HG03378 (cell line): ENCODE measurements at regions not wholly inside any gene's neighbourhood (a gene's known extent, or its start where the extent isn't known, plus 50 kb on each side); places are given as distances from the start of the nearest gene placed in this dataset.

Experiments
- ATAC-seq: cut with Tn5 transposase; IDR thresholded peaks from one replicate; pipeline ENCODE4 v1.9.1; 2021; ENCODE audit warnings: mild to moderate bottlenecking, moderate library complexity; ENCODE audit not compliant: unreplicated experiment

- ATAC-seq, result peak; percentile 91
Measured at GRCh38 chr10:25113191-25114035, 61.4 kb upstream of the GPR158 start.

GRCh38 chr10:25114036-25114411, 60.8 kb upstream of the GPR158 start:
- ATAC-seq, result no peak

DNA sequence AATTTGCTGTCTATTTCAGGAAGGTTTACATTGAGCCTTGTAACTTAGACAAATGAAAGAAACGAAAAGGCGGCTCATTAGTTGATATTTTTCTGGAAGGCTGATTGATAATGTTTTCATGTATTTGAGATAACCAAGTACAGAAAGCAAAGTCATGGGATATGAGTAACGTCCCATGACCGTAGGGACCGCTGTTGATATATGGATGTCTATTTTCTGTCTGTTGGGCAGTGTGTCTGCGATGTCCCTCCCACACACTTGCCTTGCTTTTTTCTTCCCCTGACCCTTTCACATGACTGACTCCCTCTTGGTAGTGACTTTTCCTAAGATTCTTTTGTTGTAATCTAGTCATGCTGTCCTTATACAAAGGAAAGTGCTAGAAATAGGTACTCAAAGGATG, 57.0 kb upstream of the GPR158 start:
- no peak for ATAC-seq

DNA sequence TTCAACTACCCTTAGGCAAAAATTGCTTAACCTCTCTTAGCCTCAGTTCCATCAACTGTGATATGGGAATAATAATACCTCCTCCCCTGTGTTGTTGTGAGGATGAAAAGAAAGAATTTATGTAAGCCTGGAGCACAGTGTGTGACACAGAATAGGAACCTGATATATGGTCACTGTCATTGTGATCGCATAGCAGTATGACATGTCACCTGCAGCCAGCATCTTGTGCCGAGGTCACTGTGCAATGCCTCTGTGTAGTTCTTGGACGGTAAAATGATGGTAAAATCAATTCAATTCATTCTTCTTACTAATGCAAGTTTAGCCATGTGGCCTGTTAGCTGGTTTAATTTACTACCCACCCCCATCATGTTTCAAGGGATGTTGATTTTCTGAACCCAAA, 54.6 kb upstream of the GPR158 start:
- no peak for ATAC-seq
